GM21786 (cell line): ENCODE measurements at regions not wholly inside any gene's neighbourhood (a gene's known extent, or its start where the extent isn't known, plus 50 kb on each side); places are given as distances from the start of the nearest gene placed in this dataset.
"Not testable (repeated sequence)": the region's sequence is repeated elsewhere in the genome, so short reads cannot be mapped to it uniquely, and the experiment has no call there.

Experiments
- ATAC-seq: cut with Tn5 transposase; IDR thresholded peaks from one replicate; pipeline ENCODE4 v1.9.1; 2021; ENCODE audit not compliant: unreplicated experiment

- no peak for ATAC-seq
These were observed 101.7 kb downstream of the ADAMTS15 start for GRCh38 chr11:130550150-130550549.

GRCh38 chr11:130550984-130551383 is 102.5 kb downstream of the ADAMTS15 start:
- no peak for ATAC-seq

- no peak for ATAC-seq
These were observed 102.9 kb downstream of the ADAMTS15 start for GRCh38 chr11:130551388-130551787.

GRCh38 chr11:130553306-130553705 is 104.9 kb downstream of the ADAMTS15 start:
- no peak for ATAC-seq

GRCh38 chr11:130554241-130555055 is 106.0 kb downstream of the ADAMTS15 start:
- ATAC-seq, result no peak

- ATAC-seq, result no peak
These were observed 106.9 kb downstream of the ADAMTS15 start for GRCh38 chr11:130555251-130555841.

GRCh38 chr11:130560000-130560780 is 111.7 kb downstream of the ADAMTS15 start:
- ATAC-seq, result no peak

- no peak for ATAC-seq
These were observed 112.3 kb downstream of the ADAMTS15 start for GRCh38 chr11:130560781-130561109.

GRCh38 chr11:130561441-130561881 is 113.0 kb downstream of the ADAMTS15 start:
- no peak for ATAC-seq

GRCh38 chr11:130562549-130562948 is 114.1 kb downstream of the ADAMTS15 start:
- no peak for ATAC-seq

- ATAC-seq, result not testable (repeated sequence)
These were observed 117.9 kb downstream of the ADAMTS15 start for GRCh38 chr11:130566360-130566759.

GRCh38 chr11:130571519-130571918 is 123.1 kb downstream of the ADAMTS15 start:
- ATAC-seq, result no peak

GRCh38 chr11:130571947-130572584 is 123.6 kb downstream of the ADAMTS15 start:
- ATAC-seq, result no peak

- no peak for ATAC-seq
These were observed 125.3 kb downstream of the ADAMTS15 start for GRCh38 chr11:130573767-130574166.

- ATAC-seq, result no peak
These were observed 126.3 kb downstream of the ADAMTS15 start for GRCh38 chr11:130574740-130575139.

- no peak for ATAC-seq
These were observed 127.7 kb downstream of the ADAMTS15 start for GRCh38 chr11:130576146-130576545.

GRCh38 chr11:130578738-130579368 is 130.4 kb downstream of the ADAMTS15 start:
- ATAC-seq, result no peak

- ATAC-seq, result no peak
These were observed 131.9 kb downstream of the ADAMTS15 start for GRCh38 chr11:130580372-130580771.

GRCh38 chr11:130580891-130581492 is 132.5 kb downstream of the ADAMTS15 start:
- no peak for ATAC-seq

GRCh38 chr11:130581646-130582045 is 133.2 kb downstream of the ADAMTS15 start:
- ATAC-seq, result no peak
